RKO (cell line): ENCODE measurements at regions not wholly inside any gene's neighbourhood (a gene's known extent, or its start where the extent isn't known, plus 50 kb on each side); places are given as distances from the start of the nearest gene placed in this dataset.
"Not testable (repeated sequence)": the region's sequence is repeated elsewhere in the genome, so short reads cannot be mapped to it uniquely, and the experiment has no call there.

Source experiments
- DNase-seq: peaks from one replicate; pipeline ENCODE4 v3.0.0-alpha.2; 2016; ENCODE audit warnings: low spot score

GRCh38 chr4:33930497-33930896 lies 2313.8 kb downstream of the ARAP2 start:
- no peak for DNase-seq

GRCh38 chr4:33931026-33931425 lies 2313.3 kb downstream of the ARAP2 start:
- DNase-seq = no peak

- DNase-seq = no peak
Observed at GRCh38 chr4:33940281-33940680, 2304.0 kb downstream of the ARAP2 start.

GRCh38 chr4:33941854-33942253 lies 2302.5 kb downstream of the ARAP2 start:
- no peak for DNase-seq

GRCh38 chr4:33948921-33949320 lies 2295.4 kb downstream of the ARAP2 start:
- DNase-seq = no peak

GRCh38 chr4:33953848-33954247 lies 2290.5 kb downstream of the ARAP2 start:
- DNase-seq = not testable (repeated sequence)

GRCh38 chr4:33954759-33955158 lies 2289.6 kb downstream of the ARAP2 start:
- no peak for DNase-seq

- DNase-seq = no peak
Observed at GRCh38 chr4:33959519-33959918, 2284.8 kb downstream of the ARAP2 start.

- DNase-seq = no peak
Observed at GRCh38 chr4:33961761-33962160, 2282.6 kb downstream of the ARAP2 start.

- DNase-seq = no peak
Observed at GRCh38 chr4:33966808-33967207, 2277.5 kb downstream of the ARAP2 start.

GRCh38 chr4:33974270-33974669 lies 2270.0 kb downstream of the ARAP2 start:
- no peak for DNase-seq

GRCh38 chr4:33975995-33976394 lies 2268.3 kb downstream of the ARAP2 start:
- DNase-seq = no peak

GRCh38 chr4:33979781-33980180 lies 2264.5 kb downstream of the ARAP2 start:
- DNase-seq = not testable (repeated sequence)

GRCh38 chr4:33980361-33980760 lies 2264.0 kb downstream of the ARAP2 start:
- no peak for DNase-seq

GRCh38 chr4:33989820-33990443 lies 2254.4 kb downstream of the ARAP2 start:
- DNase-seq = no peak

- no peak for DNase-seq
Observed at GRCh38 chr4:33996075-33996718, 2248.1 kb downstream of the ARAP2 start.

- no peak for DNase-seq
Observed at GRCh38 chr4:33998291-33998690, 2246.0 kb downstream of the ARAP2 start.

- no peak for DNase-seq
Observed at GRCh38 chr4:34000356-34000755, 2244.0 kb downstream of the ARAP2 start.

- DNase-seq = not testable (repeated sequence)
Observed at GRCh38 chr4:34006540-34006939, 2237.8 kb downstream of the ARAP2 start.

GRCh38 chr4:34009951-34010350 lies 2234.4 kb downstream of the ARAP2 start:
- DNase-seq = no peak

- DNase-seq = no peak
Observed at GRCh38 chr4:34010751-34011519, 2233.4 kb downstream of the ARAP2 start.

GRCh38 chr4:34035225-34035624 lies 2209.1 kb downstream of the ARAP2 start:
- DNase-seq = no peak

GRCh38 chr4:34037280-34037679 lies 2207.0 kb downstream of the ARAP2 start:
- DNase-seq = no peak
